ENCODE measurements at regions not wholly inside any gene's neighbourhood (a gene's known extent, or its start where the extent isn't known, plus 50 kb on each side); places are given as distances from the start of the nearest gene placed in this dataset.
"Not testable (repeated sequence)": the region's sequence is repeated elsewhere in the genome, so short reads cannot be mapped to it uniquely, and the experiment has no call there.

DNA sequence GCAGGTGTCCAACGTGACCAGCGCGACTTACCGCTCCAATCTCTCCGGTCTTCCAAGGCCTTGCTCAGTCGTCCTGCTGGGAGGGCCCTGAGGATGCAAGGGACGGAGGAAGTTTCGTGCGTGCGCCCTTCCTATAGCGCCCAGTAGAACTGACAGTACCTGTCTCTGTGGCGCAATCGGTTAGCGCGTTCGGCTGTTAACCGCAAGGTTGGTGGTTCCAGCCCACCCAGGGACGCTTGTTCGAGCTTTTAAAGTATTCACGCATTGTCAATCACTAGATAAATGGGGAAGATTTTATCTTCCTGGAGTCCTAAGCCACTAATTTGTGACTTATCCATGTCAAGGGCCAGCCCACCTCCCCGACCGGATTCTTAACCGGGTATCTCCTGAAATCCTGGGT lies 141.1 kb upstream of the NOTCH2NLA start:
- TF ChIP-seq, protein P1, sequence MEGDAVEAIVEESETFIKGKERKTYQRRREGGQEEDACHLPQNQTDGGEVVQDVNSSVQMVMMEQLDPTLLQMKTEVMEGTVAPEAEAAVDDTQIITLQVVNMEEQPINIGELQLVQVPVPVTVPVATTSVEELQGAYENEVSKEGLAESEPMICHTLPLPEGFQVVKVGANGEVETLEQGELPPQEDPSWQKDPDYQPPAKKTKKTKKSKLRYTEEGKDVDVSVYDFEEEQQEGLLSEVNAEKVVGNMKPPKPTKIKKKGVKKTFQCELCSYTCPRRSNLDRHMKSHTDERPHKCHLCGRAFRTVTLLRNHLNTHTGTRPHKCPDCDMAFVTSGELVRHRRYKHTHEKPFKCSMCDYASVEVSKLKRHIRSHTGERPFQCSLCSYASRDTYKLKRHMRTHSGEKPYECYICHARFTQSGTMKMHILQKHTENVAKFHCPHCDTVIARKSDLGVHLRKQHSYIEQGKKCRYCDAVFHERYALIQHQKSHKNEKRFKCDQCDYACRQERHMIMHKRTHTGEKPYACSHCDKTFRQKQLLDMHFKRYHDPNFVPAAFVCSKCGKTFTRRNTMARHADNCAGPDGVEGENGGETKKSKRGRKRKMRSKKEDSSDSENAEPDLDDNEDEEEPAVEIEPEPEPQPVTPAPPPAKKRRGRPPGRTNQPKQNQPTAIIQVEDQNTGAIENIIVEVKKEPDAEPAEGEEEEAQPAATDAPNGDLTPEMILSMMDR (IDR thresholded peaks at IDR 0.05) = not testable (repeated sequence)
- not testable (repeated sequence) for TF ChIP-seq EZH2 (IDR thresholded peaks at IDR 0.05; ENCODE audit: borderline replicate concordance, insufficient read depth, low read depth, low read length, poor library complexity, severe bottlenecking)

All from B cell (primary cell).